CD14-positive monocyte (primary cell): ENCODE measurements at regions not wholly inside any gene's neighbourhood (a gene's known extent, or its start where the extent isn't known, plus 50 kb on each side); places are given as distances from the start of the nearest gene placed in this dataset.

ENCODE experiments used
- DNase-seq, 3 donors: peaks; one replicate each; pipeline ENCODE4 v3.0.0-alpha.2; 2011 to 2022
- H2AFZ ChIP-seq: 2 replicates; pipeline ENCODE4 v1.6.0; 2012; ENCODE audit warnings: mild to moderate bottlenecking, low read depth, low read length, inconsistent platforms; ENCODE audit not compliant: insufficient read depth, poor library complexity, severe bottlenecking
- H3K27ac ChIP-seq, 2 donors: 1 replicate in 1 of 2; 2 replicates in 1 of 2; pipeline ENCODE4 v1.5.1; 2012 to 2013; ENCODE audit warnings: low read length in 2 of 2, control low read depth in 1 of 2, inconsistent platforms in 1 of 2, low read depth in 1 of 2, mild to moderate bottlenecking in 1 of 2
- H3K27me3 ChIP-seq, 2 donors: one replicate each; pipeline versions ENCODE4 v1.6.0 to v1.6.1; 2011 to 2013; ENCODE audit warnings: low read length in 2 of 2; ENCODE audit not compliant: control insufficient read depth in 2 of 2, insufficient read depth in 2 of 2
- H3K36me3 ChIP-seq, 2 donors: replicated peaks in 1 of 2; 1 replicate in 1 of 2; 2 replicates in 1 of 2; pipeline versions ENCODE4 v1.5.1 to v1.6.1; 2012 to 2013; ENCODE audit warnings: low read length in 2 of 2, control low read depth in 1 of 2, inconsistent platforms in 1 of 2, mild to moderate bottlenecking in 1 of 2; ENCODE audit not compliant: insufficient read depth in 2 of 2, control insufficient read depth in 1 of 2
- H3K4me1 ChIP-seq, 2 donors: 1 replicate in 1 of 2; 2 replicates in 1 of 2; pipeline versions ENCODE4 v1.5.1 to v1.6.1; 2012 to 2013; ENCODE audit warnings: low read length in 2 of 2, control low read depth in 1 of 2, inconsistent platforms in 1 of 2, mild to moderate bottlenecking in 1 of 2, moderate library complexity in 1 of 2; ENCODE audit not compliant: insufficient read depth in 2 of 2, control insufficient read depth in 1 of 2
- H3K4me2 ChIP-seq: replicated peaks from 2 replicates; pipeline ENCODE3; 2012; ENCODE audit warnings: low read length, moderate library complexity, mild to moderate bottlenecking; ENCODE audit not compliant: poor library complexity, severe bottlenecking; ENCODE audit errors: extremely low read depth
- H3K4me3 ChIP-seq, 3 experiments: fragments of 200-600 bp in 1 of 3; sonication (generic) in 1 of 3; replicated peaks in 1 of 3; 1 replicate in 2 of 3; 2 replicates in 1 of 3; pipeline ENCODE4 v1.5.1; 2011 to 2013; ENCODE audit warnings: low read length in 3 of 3, mild to moderate bottlenecking in 3 of 3, control low read depth in 2 of 3, low read depth in 2 of 3, inconsistent platforms in 1 of 3, moderate library complexity in 1 of 3
- H3K79me2 ChIP-seq: 2 replicates; pipeline ENCODE4 v1.6.0; 2012; ENCODE audit warnings: mild to moderate bottlenecking, control low read depth, inconsistent platforms, low read length, moderate library complexity; ENCODE audit not compliant: insufficient read depth
- H3K9ac ChIP-seq: 2 replicates; pipeline ENCODE4 v1.6.0; 2017; ENCODE audit warnings: low read length, mild to moderate bottlenecking; ENCODE audit not compliant: insufficient read depth, poor library complexity, severe bottlenecking
- H3K9me3 ChIP-seq, 2 donors: replicated peaks in 1 of 2; 1 replicate in 1 of 2; 2 replicates in 1 of 2; pipeline versions ENCODE4 v1.5.1 to v1.6.1; 2012 to 2013; ENCODE audit warnings: low read length in 2 of 2, control low read depth in 1 of 2; ENCODE audit not compliant: control insufficient read depth in 1 of 2, insufficient read depth in 1 of 2
- H4K20me1 ChIP-seq: 2 replicates; pipeline ENCODE4 v1.6.0; 2012; ENCODE audit warnings: mild to moderate bottlenecking, low read length, control low read depth, moderate library complexity; ENCODE audit not compliant: insufficient read depth
- H3K27ac Mint-ChIP-seq, 7 donors: one replicate each; pipeline ENCODE4 v1.8.0; 2020; ENCODE audit warnings: mild to moderate bottlenecking in 7 of 7, mixed read lengths in 7 of 7, moderate library complexity in 6 of 7, inconsistent platforms in 2 of 7
- H3K27me3 Mint-ChIP-seq, 3 donors: one replicate each; pipeline ENCODE4 v1.8.0; 2021 to 2022; ENCODE audit warnings: low read depth in 3 of 3, mild to moderate bottlenecking in 3 of 3, mixed read lengths in 3 of 3, moderate library complexity in 3 of 3, inconsistent platforms in 1 of 3
- H3K36me3 Mint-ChIP-seq, 2 donors: one replicate each; pipeline ENCODE4 v1.8.0; 2020; ENCODE audit warnings: mixed read lengths in 2 of 2, inconsistent platforms in 1 of 2, mild to moderate bottlenecking in 1 of 2
- H3K4me1 Mint-ChIP-seq: one replicate; pipeline ENCODE4 v1.8.0; 2020; ENCODE audit warnings: mild to moderate bottlenecking, mixed read lengths
- H3K4me3 Mint-ChIP-seq, 2 donors: one replicate each; pipeline ENCODE4 v1.8.0; 2020; ENCODE audit warnings: mild to moderate bottlenecking in 2 of 2, mixed read lengths in 2 of 2, moderate library complexity in 1 of 2
- H3K9me3 Mint-ChIP-seq, 7 donors: one replicate each; pipeline ENCODE4 v1.8.0; 2020 to 2022; ENCODE audit warnings: mixed read lengths in 7 of 7, mild to moderate bottlenecking in 6 of 7, moderate library complexity in 6 of 7, inconsistent platforms in 2 of 7
- WGBS: methylation state at CpG from one replicate; pipeline ENCODE4 v1.1.5; 2013; ENCODE audit warnings: missing lambda C conversion rate; ENCODE audit not compliant: insufficient coverage; 5-methylcytosine and 5-hydroxymethylcytosine counted together
- intact Hi-C, 2 donors: fragments of 100-400 bp; cut with micrococcal nuclease; formaldehyde crosslinking; loops; one replicate each; pipeline versions ENCODE4 v1.15.0 to v1.15.1; 2023
- TF ChIP-seq, protein P1 (sequence below): fragments of 200-600 bp; IDR thresholded peaks from one replicate; pipeline ENCODE4 v1.8.0; 2022; ENCODE audit warnings: antibody characterized with exemption, mild to moderate bottlenecking

DNA sequence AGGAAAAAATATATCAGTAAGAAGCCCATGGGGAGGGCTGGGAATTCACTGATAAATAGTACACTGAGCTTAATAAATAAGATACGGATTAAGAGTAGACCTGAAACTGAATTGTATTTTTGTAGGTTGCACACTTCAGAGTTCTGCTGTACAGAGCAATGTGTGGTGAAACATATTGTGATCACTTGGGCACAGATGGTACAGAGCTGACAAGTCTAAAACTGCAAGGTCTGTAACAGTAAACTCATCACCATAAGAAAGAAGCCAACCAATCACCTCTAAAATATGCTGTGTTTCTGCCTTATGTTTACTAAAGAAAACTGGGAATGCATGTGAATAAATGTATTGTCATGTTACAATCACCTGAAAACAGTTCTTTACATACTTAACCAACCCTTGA is 360.7 kb downstream of the MRPL39 start:
- TF ChIP-seq, protein P1, sequence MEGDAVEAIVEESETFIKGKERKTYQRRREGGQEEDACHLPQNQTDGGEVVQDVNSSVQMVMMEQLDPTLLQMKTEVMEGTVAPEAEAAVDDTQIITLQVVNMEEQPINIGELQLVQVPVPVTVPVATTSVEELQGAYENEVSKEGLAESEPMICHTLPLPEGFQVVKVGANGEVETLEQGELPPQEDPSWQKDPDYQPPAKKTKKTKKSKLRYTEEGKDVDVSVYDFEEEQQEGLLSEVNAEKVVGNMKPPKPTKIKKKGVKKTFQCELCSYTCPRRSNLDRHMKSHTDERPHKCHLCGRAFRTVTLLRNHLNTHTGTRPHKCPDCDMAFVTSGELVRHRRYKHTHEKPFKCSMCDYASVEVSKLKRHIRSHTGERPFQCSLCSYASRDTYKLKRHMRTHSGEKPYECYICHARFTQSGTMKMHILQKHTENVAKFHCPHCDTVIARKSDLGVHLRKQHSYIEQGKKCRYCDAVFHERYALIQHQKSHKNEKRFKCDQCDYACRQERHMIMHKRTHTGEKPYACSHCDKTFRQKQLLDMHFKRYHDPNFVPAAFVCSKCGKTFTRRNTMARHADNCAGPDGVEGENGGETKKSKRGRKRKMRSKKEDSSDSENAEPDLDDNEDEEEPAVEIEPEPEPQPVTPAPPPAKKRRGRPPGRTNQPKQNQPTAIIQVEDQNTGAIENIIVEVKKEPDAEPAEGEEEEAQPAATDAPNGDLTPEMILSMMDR = no peak
- no peak overlapping the region for H3K4me2 ChIP-seq
- intact Hi-C loops = no loop called here
- H4K20me1 ChIP-seq = no peaks in the 10 kb centered on the region
- Mint-ChIP-seq H3K4me1 (no peaks in the 10 kb centered on the region), H3K27ac (no peak overlapping the region), H3K27me3 (peaks cover 0 to 1% (median 0%) of the 10 kb centered on the region in 3 donors), H3K36me3 (no peaks in the 10 kb centered on the region), H3K9me3 (peaks cover 3 to 16% (median 6%) of the 10 kb centered on the region in 7 donors), H3K4me3 (no peak overlapping the region)
- no peaks in the 10 kb centered on the region for H3K36me3 ChIP-seq
- H3K4me1 ChIP-seq = no peaks in the 10 kb centered on the region
- no peaks in the 10 kb centered on the region for H3K27me3 ChIP-seq
- H3K27ac ChIP-seq = no peak overlapping the region
- no peak overlapping the region for H3K9ac ChIP-seq
- peaks cover 2 to 4% of the 10 kb centered on the region in 2 donors for H3K9me3 ChIP-seq
- H3K79me2 ChIP-seq = no peaks in the 10 kb centered on the region
- DNase-seq = no peak
- no peak overlapping the region for H3K4me3 ChIP-seq
- H2AFZ ChIP-seq = no peak overlapping the region
- 100% methylated on average over 1 of the region's 1 CpG for WGBS

DNA sequence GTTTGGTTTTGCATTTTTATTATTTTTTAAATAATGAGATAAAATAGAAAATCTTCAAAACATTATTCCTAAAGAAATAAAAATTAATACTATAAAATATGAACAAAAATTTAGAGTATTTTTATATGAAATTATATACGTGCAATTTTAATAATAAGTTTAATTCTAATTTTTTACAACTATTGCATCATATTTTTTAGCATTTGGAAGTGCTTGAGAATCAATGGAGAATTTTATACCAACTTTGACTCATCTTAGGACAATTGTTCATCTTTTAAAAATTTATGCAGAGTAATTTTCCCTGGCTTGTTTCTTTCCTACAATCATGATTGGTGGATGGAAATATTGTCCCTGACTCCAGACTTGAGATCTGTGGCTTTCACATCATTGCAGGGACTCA is 362.5 kb downstream of the MRPL39 start:
- H2AFZ ChIP-seq = no peak overlapping the region
- peaks cover 0 to 1% (median 0%) of the 10 kb centered on the region in 3 donors for H3K27me3 Mint-ChIP-seq
- no peak overlapping the region for H3K27ac ChIP-seq
- DNase-seq = no peak
- H3K36me3 ChIP-seq = no peaks in the 10 kb centered on the region
- TF ChIP-seq, protein P1 = no peak
- no peaks in the 10 kb centered on the region for H3K36me3 Mint-ChIP-seq
- no peak overlapping the region for H3K4me3 ChIP-seq
- peaks cover 2 to 4% of the 10 kb centered on the region in 2 donors for H3K9me3 ChIP-seq
- intact Hi-C loops = no loop called here
- H3K4me1 ChIP-seq = no peaks in the 10 kb centered on the region
- H3K9me3 Mint-ChIP-seq = peaks cover 0 to 19% (median 7%) of the 10 kb centered on the region in 7 donors
- no peaks in the 10 kb centered on the region for H3K27me3 ChIP-seq
- no peaks in the 10 kb centered on the region for H3K4me1 Mint-ChIP-seq
- no peaks in the 10 kb centered on the region for H4K20me1 ChIP-seq
- no peak overlapping the region for H3K4me3 Mint-ChIP-seq
- no CpG with 5 or more reads among the region's 1 CpG for WGBS
- no peaks in the 10 kb centered on the region for H3K79me2 ChIP-seq
- no peak overlapping the region for H3K27ac Mint-ChIP-seq
- no peak overlapping the region for H3K9ac ChIP-seq
- no peak overlapping the region for H3K4me2 ChIP-seq
